ENCODE measurements at regions not wholly inside any gene's neighbourhood (a gene's known extent, or its start where the extent isn't known, plus 50 kb on each side); places are given as distances from the start of the nearest gene placed in this dataset.

DNA sequence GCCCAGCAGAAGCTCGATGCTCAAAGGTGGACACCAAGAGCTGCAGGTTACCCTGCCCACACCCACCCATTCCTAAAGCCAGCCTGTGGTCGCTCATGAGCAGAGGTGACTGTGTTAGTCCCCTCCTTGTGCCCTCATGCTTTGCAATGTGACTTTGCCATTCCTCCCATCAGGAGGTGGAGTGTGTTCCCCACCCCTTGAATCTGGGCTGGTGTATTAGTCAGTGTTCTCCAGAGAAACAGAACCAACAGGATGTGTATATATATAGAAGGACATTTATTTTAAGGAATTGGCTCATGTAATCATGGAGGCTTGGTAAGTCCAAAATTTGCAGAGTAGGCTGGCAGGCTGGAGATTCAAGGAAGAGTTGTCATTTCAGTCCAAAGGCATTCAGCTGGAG lies 54.4 kb upstream of the RNF24 start:
- DNase-seq, result no peak

- DNase-seq, result no peak
These were observed 53.4 kb upstream of the RNF24 start for GRCh38 chr20:4068708-4069107.

- no peak for DNase-seq
These were observed 52.4 kb upstream of the RNF24 start for GRCh38 chr20:4067600-4068261.

DNA sequence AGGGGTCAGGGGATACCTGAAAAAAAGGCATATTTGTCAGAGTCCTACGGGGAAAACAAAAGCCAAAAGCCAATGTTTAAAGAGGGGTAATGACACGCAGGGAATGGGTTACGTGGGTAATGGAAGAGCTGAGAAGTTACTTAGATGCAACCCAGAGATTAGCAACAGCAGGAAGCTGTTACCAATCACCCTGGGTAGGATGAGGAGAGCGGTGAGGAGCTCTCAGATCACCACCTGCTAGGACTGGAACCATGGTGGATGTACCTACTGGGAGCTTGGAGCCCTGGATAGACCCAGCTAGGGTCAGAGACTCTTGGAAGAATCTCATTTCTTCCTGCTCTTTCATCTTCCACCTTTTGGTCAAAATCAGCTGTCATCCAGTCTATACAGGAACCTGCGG lies 51.2 kb upstream of the RNF24 start:
- no peak for DNase-seq

DNA sequence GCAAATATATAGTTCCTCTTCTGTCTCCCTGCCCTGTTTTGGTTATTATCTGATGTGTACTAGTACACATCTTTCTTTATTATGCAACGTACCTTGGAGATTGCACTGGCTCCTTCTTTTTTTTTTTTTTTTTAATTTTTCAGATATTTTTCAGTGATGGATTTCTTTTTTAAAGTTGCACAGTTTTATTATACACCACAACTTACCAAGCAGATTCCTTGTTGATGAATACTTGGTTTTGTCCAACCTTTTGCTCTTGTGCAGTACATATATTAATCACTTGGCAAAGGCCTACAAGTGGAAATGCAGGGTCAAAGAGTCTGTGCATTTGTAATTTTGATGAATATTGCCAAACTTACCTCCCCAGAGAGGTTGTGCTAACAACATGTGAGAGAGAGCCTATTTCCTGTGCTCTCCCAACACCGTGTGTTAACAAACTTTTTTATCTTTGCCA lies 50.1 kb upstream of the RNF24 start:
- no peak for DNase-seq

Data from DMS153 (cell line).